Liver (tissue), 3 donors: ENCODE measurements at regions not wholly inside any gene's neighbourhood (a gene's known extent, or its start where the extent isn't known, plus 50 kb on each side); places are given as distances from the start of the nearest gene placed in this dataset.

Experiments used
- FOXA1 ChIP-seq: IDR thresholded peaks from 2 replicates; pipeline ENCODE4 v1.6.1; 2016; ENCODE audit warnings: antibody characterized with exemption
- GABPA ChIP-seq, 2 donors: IDR thresholded peaks in 1 of 2; conservative IDR thresholded peaks in 1 of 2; 2 replicates each; pipeline ENCODE4 v1.6.1; 2016; ENCODE audit warnings: antibody characterized with exemption in 2 of 2, mild to moderate bottlenecking in 1 of 2, moderate library complexity in 1 of 2
- JUND ChIP-seq, 2 donors: IDR thresholded peaks; 2 replicates each; pipeline ENCODE4 v1.6.1; 2016; ENCODE audit warnings: antibody characterized with exemption in 2 of 2
- MAX ChIP-seq: IDR thresholded peaks from 2 replicates; pipeline ENCODE4 v1.6.1; 2016; ENCODE audit warnings: antibody characterized with exemption
- RAD21 ChIP-seq, 2 donors: IDR thresholded peaks; 2 replicates each; pipeline ENCODE4 v1.6.1; 2016; ENCODE audit warnings: antibody characterized with exemption in 2 of 2, mild to moderate bottlenecking in 2 of 2
- RXRA ChIP-seq, 2 donors: IDR thresholded peaks; 2 replicates each; pipeline ENCODE4 v1.6.1; 2017 to 2018; ENCODE audit warnings: antibody characterized with exemption in 2 of 2, mild to moderate bottlenecking in 1 of 2
- SP1 ChIP-seq: IDR thresholded peaks from 2 replicates; pipeline ENCODE4 v1.6.1; 2018; ENCODE audit warnings: antibody characterized with exemption, mild to moderate bottlenecking
- TF ChIP-seq, protein P1 (sequence below): IDR thresholded peaks from 2 replicates; pipeline ENCODE4 v1.6.1; 2016; ENCODE audit warnings: antibody characterized with exemption, mild to moderate bottlenecking
- TF ChIP-seq, protein P2 (sequence below): fragments of 150-350 bp; IDR thresholded peaks from 2 replicates; pipeline ENCODE4 v1.5.1; 2017; ENCODE audit warnings: improper control_type of control experiment, low read depth, low read length; ENCODE audit not compliant: missing input control
- TF ChIP-seq, protein P3 (sequence below): IDR thresholded peaks from 2 replicates; pipeline ENCODE4 v1.6.1; 2016; ENCODE audit warnings: antibody characterized with exemption
- donor health status: healthy.
- donor health status: healthy.

DNA sequence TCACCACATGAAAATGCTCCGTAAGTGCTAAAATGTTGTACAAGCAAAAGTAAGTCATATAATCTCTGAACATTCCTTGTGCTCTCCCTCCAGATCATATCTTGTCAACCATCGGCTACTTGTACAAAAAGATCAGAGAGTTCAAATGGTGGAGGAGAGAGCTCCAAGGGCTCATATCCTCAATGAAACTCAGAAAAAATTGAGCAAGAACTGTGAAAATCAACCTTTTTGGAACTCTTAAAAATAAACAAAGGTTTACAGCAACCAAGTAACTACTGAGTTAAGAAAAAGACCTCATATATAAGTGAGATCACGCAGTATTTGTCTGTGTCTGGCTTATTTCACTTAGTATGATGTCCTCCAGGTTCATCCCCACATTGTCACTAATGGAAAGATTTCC, 63.2 kb downstream of the TEX13C start:
- no peak for TF ChIP-seq JUND (IDR thresholded peaks at IDR 0.05)
- TF ChIP-seq, protein P1, sequence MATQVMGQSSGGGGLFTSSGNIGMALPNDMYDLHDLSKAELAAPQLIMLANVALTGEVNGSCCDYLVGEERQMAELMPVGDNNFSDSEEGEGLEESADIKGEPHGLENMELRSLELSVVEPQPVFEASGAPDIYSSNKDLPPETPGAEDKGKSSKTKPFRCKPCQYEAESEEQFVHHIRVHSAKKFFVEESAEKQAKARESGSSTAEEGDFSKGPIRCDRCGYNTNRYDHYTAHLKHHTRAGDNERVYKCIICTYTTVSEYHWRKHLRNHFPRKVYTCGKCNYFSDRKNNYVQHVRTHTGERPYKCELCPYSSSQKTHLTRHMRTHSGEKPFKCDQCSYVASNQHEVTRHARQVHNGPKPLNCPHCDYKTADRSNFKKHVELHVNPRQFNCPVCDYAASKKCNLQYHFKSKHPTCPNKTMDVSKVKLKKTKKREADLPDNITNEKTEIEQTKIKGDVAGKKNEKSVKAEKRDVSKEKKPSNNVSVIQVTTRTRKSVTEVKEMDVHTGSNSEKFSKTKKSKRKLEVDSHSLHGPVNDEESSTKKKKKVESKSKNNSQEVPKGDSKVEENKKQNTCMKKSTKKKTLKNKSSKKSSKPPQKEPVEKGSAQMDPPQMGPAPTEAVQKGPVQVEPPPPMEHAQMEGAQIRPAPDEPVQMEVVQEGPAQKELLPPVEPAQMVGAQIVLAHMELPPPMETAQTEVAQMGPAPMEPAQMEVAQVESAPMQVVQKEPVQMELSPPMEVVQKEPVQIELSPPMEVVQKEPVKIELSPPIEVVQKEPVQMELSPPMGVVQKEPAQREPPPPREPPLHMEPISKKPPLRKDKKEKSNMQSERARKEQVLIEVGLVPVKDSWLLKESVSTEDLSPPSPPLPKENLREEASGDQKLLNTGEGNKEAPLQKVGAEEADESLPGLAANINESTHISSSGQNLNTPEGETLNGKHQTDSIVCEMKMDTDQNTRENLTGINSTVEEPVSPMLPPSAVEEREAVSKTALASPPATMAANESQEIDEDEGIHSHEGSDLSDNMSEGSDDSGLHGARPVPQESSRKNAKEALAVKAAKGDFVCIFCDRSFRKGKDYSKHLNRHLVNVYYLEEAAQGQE: no peak
- TF ChIP-seq, protein P2, sequence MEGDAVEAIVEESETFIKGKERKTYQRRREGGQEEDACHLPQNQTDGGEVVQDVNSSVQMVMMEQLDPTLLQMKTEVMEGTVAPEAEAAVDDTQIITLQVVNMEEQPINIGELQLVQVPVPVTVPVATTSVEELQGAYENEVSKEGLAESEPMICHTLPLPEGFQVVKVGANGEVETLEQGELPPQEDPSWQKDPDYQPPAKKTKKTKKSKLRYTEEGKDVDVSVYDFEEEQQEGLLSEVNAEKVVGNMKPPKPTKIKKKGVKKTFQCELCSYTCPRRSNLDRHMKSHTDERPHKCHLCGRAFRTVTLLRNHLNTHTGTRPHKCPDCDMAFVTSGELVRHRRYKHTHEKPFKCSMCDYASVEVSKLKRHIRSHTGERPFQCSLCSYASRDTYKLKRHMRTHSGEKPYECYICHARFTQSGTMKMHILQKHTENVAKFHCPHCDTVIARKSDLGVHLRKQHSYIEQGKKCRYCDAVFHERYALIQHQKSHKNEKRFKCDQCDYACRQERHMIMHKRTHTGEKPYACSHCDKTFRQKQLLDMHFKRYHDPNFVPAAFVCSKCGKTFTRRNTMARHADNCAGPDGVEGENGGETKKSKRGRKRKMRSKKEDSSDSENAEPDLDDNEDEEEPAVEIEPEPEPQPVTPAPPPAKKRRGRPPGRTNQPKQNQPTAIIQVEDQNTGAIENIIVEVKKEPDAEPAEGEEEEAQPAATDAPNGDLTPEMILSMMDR: no peak
- no peak for TF ChIP-seq FOXA1
- TF ChIP-seq SP1: no peak
- no peak for TF ChIP-seq RAD21 (IDR thresholded peaks at IDR 0.05)
- TF ChIP-seq RXRA (IDR thresholded peaks at IDR 0.05): no peak
- TF ChIP-seq, protein P3, sequence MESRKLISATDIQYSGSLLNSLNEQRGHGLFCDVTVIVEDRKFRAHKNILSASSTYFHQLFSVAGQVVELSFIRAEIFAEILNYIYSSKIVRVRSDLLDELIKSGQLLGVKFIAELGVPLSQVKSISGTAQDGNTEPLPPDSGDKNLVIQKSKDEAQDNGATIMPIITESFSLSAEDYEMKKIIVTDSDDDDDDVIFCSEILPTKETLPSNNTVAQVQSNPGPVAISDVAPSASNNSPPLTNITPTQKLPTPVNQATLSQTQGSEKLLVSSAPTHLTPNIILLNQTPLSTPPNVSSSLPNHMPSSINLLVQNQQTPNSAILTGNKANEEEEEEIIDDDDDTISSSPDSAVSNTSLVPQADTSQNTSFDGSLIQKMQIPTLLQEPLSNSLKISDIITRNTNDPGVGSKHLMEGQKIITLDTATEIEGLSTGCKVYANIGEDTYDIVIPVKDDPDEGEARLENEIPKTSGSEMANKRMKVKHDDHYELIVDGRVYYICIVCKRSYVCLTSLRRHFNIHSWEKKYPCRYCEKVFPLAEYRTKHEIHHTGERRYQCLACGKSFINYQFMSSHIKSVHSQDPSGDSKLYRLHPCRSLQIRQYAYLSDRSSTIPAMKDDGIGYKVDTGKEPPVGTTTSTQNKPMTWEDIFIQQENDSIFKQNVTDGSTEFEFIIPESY: no peak
- no peak for TF ChIP-seq GABPA (IDR thresholded peaks at IDR 0.05 in 1 of 2, conservative IDR thresholded peaks at IDR 0.05 in 1 of 2)
- TF ChIP-seq MAX: no peak
